GM21423 (cell line): ENCODE measurements at regions not wholly inside any gene's neighbourhood (a gene's known extent, or its start where the extent isn't known, plus 50 kb on each side); places are given as distances from the start of the nearest gene placed in this dataset.
"Not testable (repeated sequence)": the region's sequence is repeated elsewhere in the genome, so short reads cannot be mapped to it uniquely, and the experiment has no call there.

Source experiments
- ATAC-seq: cut with Tn5 transposase; IDR thresholded peaks from one replicate; pipeline ENCODE4 v1.9.1; 2021; ENCODE audit warnings: mild to moderate bottlenecking, moderate library complexity; ENCODE audit not compliant: unreplicated experiment

GRCh38 chr2:17000184-17000482, 334.5 kb upstream of the CYRIA start:
- ATAC-seq = no peak

GRCh38 chr2:16999347-17000183, 333.9 kb upstream of the CYRIA start:
- no peak for ATAC-seq

- ATAC-seq = no peak
Measured at GRCh38 chr2:16978301-16978700, 312.7 kb upstream of the CYRIA start.

GRCh38 chr2:16974688-16975087, 309.1 kb upstream of the CYRIA start:
- ATAC-seq = no peak

- ATAC-seq = no peak
Measured at GRCh38 chr2:16973586-16974286, 308.1 kb upstream of the CYRIA start.

- ATAC-seq = no peak
Measured at GRCh38 chr2:16972276-16972675, 306.6 kb upstream of the CYRIA start.

- no peak for ATAC-seq
Measured at GRCh38 chr2:16971722-16972234, 306.1 kb upstream of the CYRIA start.

- not testable (repeated sequence) for ATAC-seq
Measured at GRCh38 chr2:16970948-16971347, 305.3 kb upstream of the CYRIA start.

GRCh38 chr2:16962505-16962904, 296.9 kb upstream of the CYRIA start:
- ATAC-seq = no peak

GRCh38 chr2:16960579-16960978, 294.9 kb upstream of the CYRIA start:
- ATAC-seq = no peak

GRCh38 chr2:16958266-16958665, 292.6 kb upstream of the CYRIA start:
- ATAC-seq = no peak

GRCh38 chr2:16952805-16953204, 287.2 kb upstream of the CYRIA start:
- ATAC-seq = no peak

- no peak for ATAC-seq
Measured at GRCh38 chr2:16952368-16952767, 286.7 kb upstream of the CYRIA start.

- ATAC-seq = no peak
Measured at GRCh38 chr2:16950436-16950835, 284.8 kb upstream of the CYRIA start.

- no peak for ATAC-seq
Measured at GRCh38 chr2:16948710-16949109, 283.1 kb upstream of the CYRIA start.

GRCh38 chr2:16948053-16948452, 282.4 kb upstream of the CYRIA start:
- ATAC-seq = no peak

- ATAC-seq = no peak
Measured at GRCh38 chr2:16943279-16943958, 277.8 kb upstream of the CYRIA start.

GRCh38 chr2:16940214-16940613, 274.6 kb upstream of the CYRIA start:
- no peak for ATAC-seq

- no peak for ATAC-seq
Measured at GRCh38 chr2:16939771-16940170, 274.1 kb upstream of the CYRIA start.

- ATAC-seq = no peak
Measured at GRCh38 chr2:16933355-16933754, 267.7 kb upstream of the CYRIA start.

GRCh38 chr2:16932826-16933225, 267.2 kb upstream of the CYRIA start:
- no peak for ATAC-seq

- no peak for ATAC-seq
Measured at GRCh38 chr2:16931441-16931840, 265.8 kb upstream of the CYRIA start.
